Epithelial cell of proximal tubule (primary cell): ENCODE measurements at regions not wholly inside any gene's neighbourhood (a gene's known extent, or its start where the extent isn't known, plus 50 kb on each side); places are given as distances from the start of the nearest gene placed in this dataset.
A peak's percentile ranks its signal among the peaks of the same experiment; 100 is the strongest.

Experiments
- DNase-seq: peaks from one replicate; pipeline ENCODE4 v3.0.0-alpha.2; 2011; ENCODE audit warnings: low read depth
- H3K4me3 ChIP-seq: 2 replicates; pipeline ENCODE4 v1.5.1; 2011; ENCODE audit warnings: low read depth, mild to moderate bottlenecking, low read length
- CTCF ChIP-seq: conservative IDR thresholded peaks from 2 replicates; pipeline ENCODE4 v1.5.1; 2012; ENCODE audit warnings: low read depth, mild to moderate bottlenecking, low read length

GRCh38 chr17:77422748-77423113 is 282.0 kb downstream of the SEC14L1 start:
- DNase-seq, result no peak
- TF ChIP-seq CTCF, result no peak
- no peak overlapping the region for H3K4me3 ChIP-seq

- no peak for TF ChIP-seq CTCF
- DNase-seq, result peak; percentile 88
Measured at GRCh38 chr17:77423589-77424451, 283.1 kb downstream of the SEC14L1 start.

GRCh38 chr17:77424585-77425344 is 284.0 kb downstream of the SEC14L1 start:
- H3K4me3 ChIP-seq, result peak overlapping the region; percentile 19
- DNase-seq, result no peak
- no peak for TF ChIP-seq CTCF

More at GRCh38 chr17:77423589-77424451, 283.1 kb downstream of the SEC14L1 start:
- no peak overlapping the region for H3K4me3 ChIP-seq

GRCh38 chr17:77425348-77425747 is 284.6 kb downstream of the SEC14L1 start:
- H3K4me3 ChIP-seq, result peak overlapping the region; percentile 21
- no peak for DNase-seq
- no peak for TF ChIP-seq CTCF

DNA sequence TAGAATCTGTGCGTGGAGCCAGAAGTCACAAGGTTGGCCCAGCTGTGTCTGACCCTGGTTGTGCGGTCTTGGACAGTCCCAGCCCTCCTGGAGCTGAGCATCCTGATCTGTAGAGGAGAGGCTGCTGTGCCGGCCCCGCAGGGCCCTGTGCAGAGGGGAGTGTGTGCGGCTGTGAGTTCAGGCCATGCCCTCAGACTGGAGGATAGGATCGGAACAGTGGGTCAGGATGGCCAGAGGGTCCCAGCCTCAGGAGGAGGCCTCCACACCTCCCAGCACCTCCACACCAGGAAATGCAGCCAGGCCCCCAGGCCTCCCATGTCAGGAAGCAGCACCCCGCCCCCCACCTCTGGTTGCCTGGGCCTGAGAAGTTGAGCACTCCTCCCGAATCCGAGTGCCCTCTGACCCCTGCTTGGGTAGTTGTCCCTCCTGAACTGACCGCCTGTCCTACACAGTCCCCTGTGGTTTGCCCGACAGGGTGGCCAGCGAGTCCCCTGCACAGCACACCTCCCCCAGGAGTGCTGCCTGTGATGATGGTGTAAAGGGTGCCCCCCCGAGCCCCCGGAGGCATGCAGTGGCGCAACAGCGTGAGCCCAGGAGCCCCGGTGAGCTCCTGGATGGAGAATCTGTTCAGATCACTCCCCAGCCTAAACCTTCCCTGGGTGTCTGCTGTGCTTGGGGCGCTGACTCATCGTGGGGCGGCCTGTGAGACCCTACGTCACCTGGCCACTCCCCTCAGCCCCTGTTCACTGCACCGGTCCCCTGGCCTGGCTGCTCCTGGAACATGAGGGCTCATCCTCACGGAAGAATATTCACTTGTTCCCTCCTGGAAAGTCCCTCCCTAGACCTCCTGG is 285.2 kb downstream of the SEC14L1 start:
- peak; percentile 64 for DNase-seq
- TF ChIP-seq CTCF, result no peak
- H3K4me3 ChIP-seq, result peak overlapping the region; percentile 21

DNA sequence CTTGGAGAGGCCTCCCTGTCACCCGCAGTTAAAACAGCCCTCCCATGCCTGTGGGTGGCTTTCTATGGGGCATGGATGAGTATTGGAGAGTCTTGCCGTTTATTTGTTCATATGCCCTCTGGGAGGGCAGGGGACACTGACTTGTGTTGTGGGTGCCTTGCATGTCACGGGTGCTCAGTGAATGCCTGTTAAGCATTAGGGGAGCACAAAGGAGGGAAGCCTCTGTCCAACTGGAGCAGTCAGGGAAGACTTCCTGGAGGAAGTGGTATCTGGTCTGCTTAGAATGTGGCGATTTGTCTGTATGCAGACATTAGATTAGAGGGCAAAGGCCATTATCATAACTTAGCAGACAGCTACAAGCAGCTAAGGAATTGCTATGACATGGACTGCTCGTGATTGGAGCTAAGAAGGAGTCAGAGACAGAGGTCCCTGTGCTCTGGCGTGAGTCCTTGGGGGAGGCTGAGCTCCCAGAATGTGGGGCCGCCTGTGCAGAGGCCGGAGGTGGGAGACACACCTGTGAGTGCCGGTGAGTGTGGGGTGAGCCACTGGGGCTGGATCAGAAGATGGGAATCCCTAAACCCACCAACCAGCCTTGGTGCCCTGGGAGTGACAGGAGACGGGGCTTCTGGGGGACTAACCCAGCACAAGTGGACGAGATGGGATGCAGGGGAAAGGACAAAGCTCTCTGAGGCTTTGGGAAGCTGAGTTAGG is 286.1 kb downstream of the SEC14L1 start:
- no peak for TF ChIP-seq CTCF
- DNase-seq, result no peak
- no peak overlapping the region for H3K4me3 ChIP-seq
